NB4 (cell line): ENCODE measurements at regions not wholly inside any gene's neighbourhood (a gene's known extent, or its start where the extent isn't known, plus 50 kb on each side); places are given as distances from the start of the nearest gene placed in this dataset.

Source experiments
- MYC ChIP-seq: IDR thresholded peaks from 2 replicates; pipeline ENCODE4 v1.6.1; 2011; ENCODE audit warnings: low read depth, low read length
- POLR2A ChIP-seq: IDR thresholded peaks from 2 replicates; pipeline ENCODE4 v1.6.1; 2011; ENCODE audit warnings: mild to moderate bottlenecking; ENCODE audit not compliant: insufficient read length; ENCODE audit errors: extremely low read depth
- TF ChIP-seq, protein P1 (sequence below): IDR thresholded peaks from one replicate; pipeline ENCODE4 v1.5.1; 2012; ENCODE audit warnings: low read depth, low read length
- TF ChIP-seq, protein P2 (sequence below): IDR thresholded peaks from 2 replicates; pipeline ENCODE4 v1.6.1; 2011; ENCODE audit warnings: low read depth, low read length

DNA sequence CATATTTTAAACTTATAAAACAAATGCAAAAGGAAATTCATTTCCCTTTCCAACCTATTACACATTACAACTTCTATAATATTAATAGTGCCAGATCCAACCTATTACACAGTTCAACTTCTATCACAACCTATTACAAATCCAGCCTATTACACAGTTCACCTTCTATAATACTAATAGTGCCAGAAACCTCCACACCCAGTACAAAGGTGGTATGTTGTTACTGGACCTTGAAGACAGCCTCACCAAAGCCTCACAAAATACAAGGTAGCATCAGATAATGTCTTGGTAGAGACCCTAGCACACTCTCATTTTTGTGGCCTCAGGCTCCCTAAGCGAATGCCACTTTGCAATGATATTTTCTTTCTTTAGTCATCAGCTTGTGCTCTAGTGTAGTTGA lies 68.7 kb upstream of the PELI2 start:
- TF ChIP-seq POLR2A (no peak), MYC (no peak)
- TF ChIP-seq, protein P1, sequence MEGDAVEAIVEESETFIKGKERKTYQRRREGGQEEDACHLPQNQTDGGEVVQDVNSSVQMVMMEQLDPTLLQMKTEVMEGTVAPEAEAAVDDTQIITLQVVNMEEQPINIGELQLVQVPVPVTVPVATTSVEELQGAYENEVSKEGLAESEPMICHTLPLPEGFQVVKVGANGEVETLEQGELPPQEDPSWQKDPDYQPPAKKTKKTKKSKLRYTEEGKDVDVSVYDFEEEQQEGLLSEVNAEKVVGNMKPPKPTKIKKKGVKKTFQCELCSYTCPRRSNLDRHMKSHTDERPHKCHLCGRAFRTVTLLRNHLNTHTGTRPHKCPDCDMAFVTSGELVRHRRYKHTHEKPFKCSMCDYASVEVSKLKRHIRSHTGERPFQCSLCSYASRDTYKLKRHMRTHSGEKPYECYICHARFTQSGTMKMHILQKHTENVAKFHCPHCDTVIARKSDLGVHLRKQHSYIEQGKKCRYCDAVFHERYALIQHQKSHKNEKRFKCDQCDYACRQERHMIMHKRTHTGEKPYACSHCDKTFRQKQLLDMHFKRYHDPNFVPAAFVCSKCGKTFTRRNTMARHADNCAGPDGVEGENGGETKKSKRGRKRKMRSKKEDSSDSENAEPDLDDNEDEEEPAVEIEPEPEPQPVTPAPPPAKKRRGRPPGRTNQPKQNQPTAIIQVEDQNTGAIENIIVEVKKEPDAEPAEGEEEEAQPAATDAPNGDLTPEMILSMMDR, result no peak
- TF ChIP-seq, protein P2, sequence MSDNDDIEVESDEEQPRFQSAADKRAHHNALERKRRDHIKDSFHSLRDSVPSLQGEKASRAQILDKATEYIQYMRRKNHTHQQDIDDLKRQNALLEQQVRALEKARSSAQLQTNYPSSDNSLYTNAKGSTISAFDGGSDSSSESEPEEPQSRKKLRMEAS, result no peak
